Forelimb muscle (tissue), 1 donor: ENCODE measurements at regions not wholly inside any gene's neighbourhood (a gene's known extent, or its start where the extent isn't known, plus 50 kb on each side); places are given as distances from the start of the nearest gene placed in this dataset.
"Not testable (repeated sequence)": the region's sequence is repeated elsewhere in the genome, so short reads cannot be mapped to it uniquely, and the experiment has no call there.

ENCODE experiments used
- DNase-seq: peaks from one replicate; pipeline ENCODE4 v3.0.0-alpha.2; 2013; ENCODE audit warnings: low read depth

- no peak for DNase-seq
These were observed 892.1 kb upstream of the DDX18 start for GRCh38 chr2:116922414-116922813.

DNA sequence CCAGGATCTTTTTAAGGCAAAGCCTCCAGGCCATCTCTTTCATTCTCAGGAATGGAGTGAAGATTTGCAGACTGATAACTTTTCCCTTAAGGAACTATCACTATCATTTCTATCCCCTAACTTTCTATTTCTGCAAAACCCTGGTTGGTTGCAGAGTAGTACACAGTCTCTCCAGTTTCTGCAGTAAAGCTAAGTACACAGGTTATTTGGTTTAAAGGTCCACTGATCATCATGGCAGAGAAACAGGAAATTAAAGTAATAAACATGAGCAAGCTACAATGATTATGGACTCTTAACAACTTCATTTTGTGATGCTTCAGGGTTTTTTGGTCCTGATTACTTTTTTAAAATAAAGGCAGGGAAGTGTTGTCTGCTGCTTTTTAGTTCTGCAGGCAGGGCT is 890.0 kb upstream of the DDX18 start:
- no peak for DNase-seq

DNA sequence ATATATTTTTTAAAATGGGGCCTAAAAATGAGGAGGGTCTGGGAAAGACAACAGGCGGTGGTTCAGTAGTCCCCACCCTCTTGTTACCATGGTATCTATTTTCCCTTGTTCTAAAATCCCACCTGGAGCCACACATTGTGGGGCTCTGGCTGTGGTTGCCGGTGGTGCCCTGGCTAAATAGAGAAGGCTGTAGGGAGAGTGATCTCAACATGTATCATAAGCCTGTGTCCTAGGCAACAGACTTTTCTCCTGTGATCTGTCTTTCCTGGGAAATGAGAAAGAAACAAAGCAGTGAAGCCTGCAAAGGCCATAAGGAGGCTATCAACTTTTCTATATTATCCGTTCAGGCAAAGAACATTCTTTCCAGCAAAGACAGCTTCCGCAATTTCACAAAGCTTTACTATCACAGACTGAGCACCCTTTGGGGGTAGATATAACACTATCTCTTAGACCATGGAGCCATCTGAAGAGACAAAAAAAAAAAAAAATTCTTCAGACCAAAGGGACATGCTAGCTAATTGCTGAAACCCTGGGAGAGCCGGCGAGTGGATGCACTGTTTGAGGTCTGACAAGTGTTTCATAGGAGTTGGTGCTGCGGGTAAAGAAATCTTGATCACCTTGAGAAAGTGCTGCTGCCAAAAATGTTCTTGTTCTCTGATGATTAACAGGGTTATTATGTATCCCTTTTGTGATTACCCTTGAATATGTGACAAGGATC is 879.2 kb upstream of the DDX18 start:
- no peak for DNase-seq

- DNase-seq, result no peak
These were observed 866.2 kb upstream of the DDX18 start for GRCh38 chr2:116948258-116948657.

DNA sequence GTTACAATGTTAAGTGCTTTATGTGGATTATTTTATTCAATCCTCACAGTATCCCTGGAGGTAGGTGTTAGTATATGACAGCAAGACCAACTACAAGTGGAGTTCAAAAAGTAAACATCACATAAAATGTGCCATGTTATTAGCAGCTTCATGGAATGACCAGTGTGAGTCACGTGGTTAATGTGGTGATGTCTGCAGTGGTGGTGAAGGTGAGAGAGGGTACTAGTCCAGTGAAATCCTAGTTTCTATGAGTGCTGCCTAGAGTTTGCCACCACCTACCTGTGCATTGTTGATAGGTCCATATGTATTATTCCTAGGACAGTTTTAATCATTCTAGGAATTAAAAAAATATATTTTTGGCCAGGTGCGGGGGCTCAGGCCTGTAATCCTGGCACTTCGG is 865.2 kb upstream of the DDX18 start:
- DNase-seq, result no peak

DNA sequence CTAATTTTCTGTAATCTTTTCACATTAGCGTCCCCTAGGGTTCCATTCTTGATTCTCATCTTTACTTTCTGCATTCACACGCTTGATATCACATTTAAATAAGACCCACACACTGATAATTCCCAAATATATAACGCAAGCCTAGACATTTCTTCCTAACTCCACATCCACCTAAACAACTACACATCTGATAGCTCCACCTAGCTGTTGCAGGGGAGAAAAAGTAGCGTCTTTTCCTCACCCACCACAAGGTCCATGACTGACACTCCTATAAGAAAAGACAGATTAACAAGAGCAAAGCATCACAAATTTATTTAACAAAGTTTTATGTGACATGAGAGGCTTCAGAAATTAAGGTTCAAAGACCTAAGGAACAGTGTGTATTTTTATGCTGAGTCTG is 862.2 kb upstream of the DDX18 start:
- no peak for DNase-seq

- DNase-seq, result no peak
These were observed 858.8 kb upstream of the DDX18 start for GRCh38 chr2:116955646-116956045.

DNA sequence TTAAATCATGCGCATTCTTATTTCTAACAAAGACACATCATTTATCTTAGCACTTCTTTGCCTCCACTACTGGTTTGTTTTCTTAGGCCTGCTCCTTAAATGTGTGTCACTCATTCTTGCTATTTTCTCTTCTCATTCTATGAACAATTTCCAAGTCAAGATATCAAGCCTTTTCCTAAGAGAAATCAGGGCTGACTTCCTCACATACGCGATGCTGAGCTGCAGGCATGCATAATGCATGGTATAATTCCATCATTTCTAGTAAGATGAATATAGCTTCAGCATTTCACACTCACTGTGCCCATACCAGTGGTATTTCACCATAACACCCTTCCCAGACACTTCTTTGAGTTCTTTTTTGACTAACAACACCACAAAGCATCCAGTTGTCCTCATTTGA is 838.9 kb upstream of the DDX18 start:
- DNase-seq, result no peak

DNA sequence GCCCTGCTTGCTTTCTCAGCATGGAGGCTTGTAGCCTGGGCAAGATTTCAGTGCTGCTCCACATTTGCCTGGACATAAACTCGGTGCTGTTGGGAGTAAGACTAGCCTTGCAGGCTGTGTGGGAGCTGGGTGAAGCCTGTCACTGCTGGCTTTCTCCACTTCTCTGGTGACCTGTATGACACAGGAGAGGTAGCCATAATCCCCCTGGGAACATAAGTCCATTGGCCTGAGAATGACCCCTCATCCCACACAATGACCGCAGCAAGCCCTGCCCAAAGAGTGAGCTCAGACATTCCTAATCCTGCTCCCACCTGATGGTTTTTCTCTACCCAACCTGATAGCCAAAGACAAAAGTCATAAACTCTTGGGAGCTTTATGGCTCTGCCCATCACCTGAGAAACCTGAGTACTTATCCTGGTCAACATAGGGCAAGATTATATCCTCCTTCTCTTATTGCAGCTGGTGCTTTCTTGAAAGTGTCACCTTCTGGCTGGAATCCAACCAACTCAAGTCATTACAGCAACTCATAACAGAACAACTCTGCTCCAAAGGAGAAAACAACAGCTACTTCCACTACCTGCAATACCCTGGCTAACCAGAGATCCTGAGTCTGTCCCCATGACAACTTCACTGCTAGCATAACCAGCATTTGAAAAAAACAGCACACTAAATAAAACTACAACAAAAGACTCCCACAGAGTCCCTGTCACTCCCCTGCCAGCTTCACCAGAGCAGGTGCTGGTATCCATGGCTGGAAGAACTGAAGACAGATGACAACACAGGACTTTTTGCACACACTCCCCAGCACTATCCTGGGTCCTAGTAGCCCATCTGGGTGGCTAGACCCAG is 834.4 kb upstream of the DDX18 start:
- no peak for DNase-seq

GRCh38 chr2:116987447-116987846 is 827.0 kb upstream of the DDX18 start:
- no peak for DNase-seq

- DNase-seq, result no peak
These were observed 826.2 kb upstream of the DDX18 start for GRCh38 chr2:116988303-116988702.

DNA sequence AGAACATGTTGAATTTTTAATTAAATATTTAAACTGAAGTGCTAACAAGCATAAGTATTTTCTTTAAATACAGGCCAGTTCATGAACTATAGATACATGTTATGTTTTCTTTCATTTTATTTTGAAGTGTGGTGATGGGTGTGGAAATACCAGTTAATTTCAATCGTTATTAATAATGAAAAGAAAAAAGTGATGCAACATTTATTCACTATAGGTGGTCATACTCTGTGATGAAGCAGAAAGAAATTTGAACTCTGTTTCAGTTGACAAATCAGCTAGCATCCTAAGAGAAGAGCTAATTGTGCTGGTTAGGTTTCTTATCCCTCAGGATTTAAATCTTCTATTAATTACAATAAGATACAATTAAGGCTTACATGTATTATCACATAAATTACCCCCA is 795.1 kb upstream of the DDX18 start:
- DNase-seq, result no peak

GRCh38 chr2:117027646-117028045 is 786.8 kb upstream of the DDX18 start:
- no peak for DNase-seq

- not testable (repeated sequence) for DNase-seq
These were observed 785.8 kb upstream of the DDX18 start for GRCh38 chr2:117028708-117029107.

- DNase-seq, result no peak
These were observed 758.8 kb upstream of the DDX18 start for GRCh38 chr2:117055499-117056375.

- no peak for DNase-seq
These were observed 758.1 kb upstream of the DDX18 start for GRCh38 chr2:117056376-117056748.

- no peak for DNase-seq
These were observed 757.5 kb upstream of the DDX18 start for GRCh38 chr2:117057016-117057415.

DNA sequence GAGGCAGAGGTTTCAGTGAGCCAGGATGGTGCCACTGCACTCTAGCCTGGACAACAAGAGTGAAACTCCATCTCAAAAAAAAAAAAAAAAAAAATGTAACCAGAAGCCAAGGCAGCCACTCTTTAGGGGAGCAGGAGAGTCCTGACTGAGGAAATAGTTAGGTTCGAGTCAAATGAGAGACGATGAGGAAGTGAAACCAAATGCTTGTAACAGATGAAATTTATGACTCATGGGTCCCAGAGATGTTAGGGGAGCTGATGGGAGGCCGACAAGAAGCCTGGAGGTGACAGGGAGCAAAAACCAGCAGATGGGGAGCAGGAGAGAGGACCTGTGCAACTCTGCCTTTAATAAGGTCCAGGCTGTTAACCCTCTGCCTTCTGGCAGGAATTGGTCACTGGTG is 756.1 kb upstream of the DDX18 start:
- no peak for DNase-seq

DNA sequence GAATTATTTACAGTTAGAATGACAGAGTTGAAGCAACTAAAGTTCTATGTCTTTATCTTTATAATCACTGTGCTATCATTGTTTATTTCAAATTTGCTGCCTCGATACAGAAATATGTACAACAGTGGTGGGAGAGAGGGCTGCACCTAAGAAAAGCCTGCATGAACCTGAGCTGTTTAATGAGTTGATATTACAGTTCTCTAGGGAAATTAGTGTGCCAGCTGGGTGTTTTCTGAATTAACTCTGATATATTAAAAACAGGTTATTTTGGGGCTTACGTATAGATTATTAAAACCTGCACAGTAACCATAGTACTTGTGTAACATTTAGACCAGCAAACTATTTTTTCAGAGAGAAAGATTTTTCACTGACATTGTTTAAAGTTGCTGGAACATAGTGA is 750.5 kb upstream of the DDX18 start:
- DNase-seq, result no peak

GRCh38 chr2:117065912-117066311 is 748.6 kb upstream of the DDX18 start:
- DNase-seq, result no peak

DNA sequence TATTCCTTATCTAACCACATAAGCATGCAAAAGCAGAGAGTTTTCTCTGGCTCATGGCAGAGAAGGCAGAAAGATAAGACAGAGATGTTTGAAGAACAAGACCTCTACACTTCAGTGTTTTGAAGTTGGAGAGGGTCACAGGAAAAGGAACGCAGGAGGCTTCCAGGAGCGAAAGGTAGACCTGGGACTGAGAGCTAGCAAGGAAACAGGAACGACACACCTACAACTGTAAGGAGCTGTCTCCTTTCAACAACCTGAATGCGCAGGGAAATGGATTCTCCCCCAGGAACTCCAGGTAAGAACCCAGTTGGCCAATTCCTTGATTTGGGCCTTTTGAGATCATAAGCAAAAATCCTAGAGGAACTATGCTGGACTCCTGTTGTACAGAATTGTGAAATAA is 746.6 kb upstream of the DDX18 start:
- DNase-seq, result no peak

DNA sequence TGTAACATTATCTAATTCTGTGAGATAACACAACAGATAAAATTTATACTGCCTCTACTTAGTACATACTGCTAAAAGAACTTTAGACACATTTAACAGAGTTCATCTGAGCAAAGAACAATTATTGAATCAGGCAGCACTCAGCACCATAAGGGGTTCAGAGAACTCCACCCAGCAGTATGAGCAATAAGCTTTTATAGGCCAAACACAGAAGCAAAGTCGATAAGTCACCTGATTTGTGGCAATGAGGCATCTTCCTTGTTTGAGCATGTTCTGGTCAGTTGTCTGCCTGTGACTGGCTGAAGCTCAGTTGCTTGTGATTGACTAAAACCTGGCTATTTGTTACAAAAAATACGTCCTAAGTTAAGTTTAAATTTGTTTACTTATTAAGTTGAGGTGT is 746.1 kb upstream of the DDX18 start:
- no peak for DNase-seq
